AG10803 (cell line): ENCODE measurements at regions not wholly inside any gene's neighbourhood (a gene's known extent, or its start where the extent isn't known, plus 50 kb on each side); places are given as distances from the start of the nearest gene placed in this dataset.

Experiments
- DNase-seq: peaks from one replicate; pipeline ENCODE4 v3.0.0; 2010; ENCODE audit warnings: low read depth
- H3K4me3 ChIP-seq: 2 replicates; pipeline ENCODE4 v1.5.1; 2011; ENCODE audit warnings: mild to moderate bottlenecking, low read length, control low read depth
- TF ChIP-seq, protein P1 (sequence below): conservative IDR thresholded peaks from 2 replicates; pipeline ENCODE4 v1.5.1; 2011; ENCODE audit warnings: mild to moderate bottlenecking, low read length, control low read depth, inconsistent platforms

DNA sequence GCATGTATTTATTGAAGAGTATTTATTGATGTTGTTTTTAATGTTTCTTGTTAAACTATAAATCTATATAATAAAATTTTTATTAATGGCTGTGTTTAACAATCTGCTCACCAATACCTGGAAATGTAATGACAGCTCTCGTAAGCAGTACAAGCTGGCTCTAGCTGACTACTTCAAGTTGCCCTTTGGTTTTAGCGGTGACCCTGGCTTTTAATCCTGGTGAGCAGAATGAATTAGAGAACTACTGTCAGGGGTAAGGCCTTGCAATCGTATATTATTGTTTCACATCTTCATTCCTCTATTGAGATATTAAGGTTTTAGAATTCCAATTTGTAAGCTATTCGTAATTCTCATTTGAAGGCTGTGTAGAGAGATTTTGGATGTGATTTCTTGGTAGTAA, 372.2 kb downstream of the METTL15 start:
- TF ChIP-seq, protein P1, sequence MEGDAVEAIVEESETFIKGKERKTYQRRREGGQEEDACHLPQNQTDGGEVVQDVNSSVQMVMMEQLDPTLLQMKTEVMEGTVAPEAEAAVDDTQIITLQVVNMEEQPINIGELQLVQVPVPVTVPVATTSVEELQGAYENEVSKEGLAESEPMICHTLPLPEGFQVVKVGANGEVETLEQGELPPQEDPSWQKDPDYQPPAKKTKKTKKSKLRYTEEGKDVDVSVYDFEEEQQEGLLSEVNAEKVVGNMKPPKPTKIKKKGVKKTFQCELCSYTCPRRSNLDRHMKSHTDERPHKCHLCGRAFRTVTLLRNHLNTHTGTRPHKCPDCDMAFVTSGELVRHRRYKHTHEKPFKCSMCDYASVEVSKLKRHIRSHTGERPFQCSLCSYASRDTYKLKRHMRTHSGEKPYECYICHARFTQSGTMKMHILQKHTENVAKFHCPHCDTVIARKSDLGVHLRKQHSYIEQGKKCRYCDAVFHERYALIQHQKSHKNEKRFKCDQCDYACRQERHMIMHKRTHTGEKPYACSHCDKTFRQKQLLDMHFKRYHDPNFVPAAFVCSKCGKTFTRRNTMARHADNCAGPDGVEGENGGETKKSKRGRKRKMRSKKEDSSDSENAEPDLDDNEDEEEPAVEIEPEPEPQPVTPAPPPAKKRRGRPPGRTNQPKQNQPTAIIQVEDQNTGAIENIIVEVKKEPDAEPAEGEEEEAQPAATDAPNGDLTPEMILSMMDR = no peak
- DNase-seq = no peak
- no peak overlapping the region for H3K4me3 ChIP-seq

DNA sequence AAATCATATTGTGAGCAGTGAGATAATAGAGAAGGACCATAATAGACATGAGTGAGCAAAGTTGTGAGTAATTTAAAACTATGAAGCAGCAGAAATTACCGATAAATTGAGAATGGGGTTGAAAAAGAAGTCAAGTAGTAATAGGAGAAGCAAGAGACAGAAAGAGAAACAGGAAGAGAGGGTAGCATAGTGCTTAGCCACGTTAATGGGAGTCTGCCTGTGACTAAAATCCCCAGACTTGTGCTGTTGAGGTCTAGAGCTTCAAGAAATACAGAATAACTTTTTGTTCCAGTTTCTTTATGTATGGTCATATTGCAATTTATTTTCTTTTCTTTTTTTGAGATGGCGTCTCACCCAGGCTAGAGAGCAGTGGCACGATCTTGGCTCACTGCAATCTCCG, 368.7 kb downstream of the METTL15 start:
- DNase-seq = no peak
- TF ChIP-seq, protein P1 = no peak
- no peak overlapping the region for H3K4me3 ChIP-seq

DNA sequence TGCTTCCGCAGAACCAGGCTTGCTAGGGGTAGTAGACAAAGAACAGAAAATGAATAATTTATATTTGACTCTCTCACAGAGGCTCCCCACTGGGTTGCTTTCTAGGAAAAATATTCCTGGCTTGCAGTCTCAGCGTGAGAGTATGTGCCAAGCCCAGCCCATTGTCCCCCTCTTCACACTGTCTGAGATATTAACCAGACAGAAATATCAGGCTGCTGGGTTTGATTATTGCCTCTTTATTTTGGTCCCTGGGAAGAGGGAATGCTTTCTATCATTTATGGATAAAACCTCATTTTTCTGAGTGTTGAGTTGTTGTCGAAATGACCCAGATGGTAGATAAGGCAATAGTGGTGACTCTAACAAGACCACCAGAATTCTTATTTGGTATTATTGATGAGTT, 367.9 kb downstream of the METTL15 start:
- TF ChIP-seq, protein P1 = no peak
- DNase-seq = no peak
- no peak overlapping the region for H3K4me3 ChIP-seq

DNA sequence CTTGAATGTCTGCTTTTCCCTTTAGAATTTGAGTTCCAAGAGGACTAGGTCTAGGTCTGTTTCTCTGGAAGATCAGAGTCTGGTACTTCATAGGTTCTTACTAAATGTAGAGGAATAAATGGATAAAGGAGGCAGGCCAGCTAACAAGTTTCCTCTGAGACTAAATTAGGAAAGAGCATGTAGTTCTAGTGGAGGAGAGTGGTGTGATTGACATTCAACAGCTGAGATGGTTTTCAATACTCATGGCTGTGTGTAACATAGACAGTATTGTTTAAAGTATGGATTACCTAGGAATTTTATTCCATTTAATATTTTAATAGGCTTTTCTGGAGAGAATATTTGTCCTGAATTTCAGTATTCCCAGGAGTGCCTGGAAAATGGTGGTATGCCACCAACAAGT, 364.7 kb downstream of the METTL15 start:
- no peak overlapping the region for H3K4me3 ChIP-seq
- DNase-seq = no peak
- TF ChIP-seq, protein P1 = no peak

DNA sequence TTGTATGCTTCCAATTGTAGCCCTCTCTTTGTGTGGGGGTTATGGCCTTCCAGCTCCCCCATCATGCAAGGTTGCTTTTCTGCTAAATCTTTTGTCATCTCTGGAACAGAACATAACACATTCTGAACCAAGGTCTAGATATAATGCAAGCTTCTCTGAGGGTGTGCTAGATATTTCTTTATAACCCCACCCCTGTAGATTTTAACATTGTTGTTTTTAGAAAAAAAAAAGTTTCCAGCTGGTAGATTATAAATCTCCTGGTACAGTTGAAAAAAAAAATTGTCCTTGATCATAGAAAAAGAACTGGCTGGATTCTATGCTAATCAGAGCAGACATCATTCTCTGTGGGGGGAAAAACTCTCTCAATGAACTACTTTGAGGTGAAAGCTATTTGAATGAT, 363.3 kb downstream of the METTL15 start:
- no peak overlapping the region for H3K4me3 ChIP-seq
- no peak for DNase-seq
- TF ChIP-seq, protein P1 = no peak

DNA sequence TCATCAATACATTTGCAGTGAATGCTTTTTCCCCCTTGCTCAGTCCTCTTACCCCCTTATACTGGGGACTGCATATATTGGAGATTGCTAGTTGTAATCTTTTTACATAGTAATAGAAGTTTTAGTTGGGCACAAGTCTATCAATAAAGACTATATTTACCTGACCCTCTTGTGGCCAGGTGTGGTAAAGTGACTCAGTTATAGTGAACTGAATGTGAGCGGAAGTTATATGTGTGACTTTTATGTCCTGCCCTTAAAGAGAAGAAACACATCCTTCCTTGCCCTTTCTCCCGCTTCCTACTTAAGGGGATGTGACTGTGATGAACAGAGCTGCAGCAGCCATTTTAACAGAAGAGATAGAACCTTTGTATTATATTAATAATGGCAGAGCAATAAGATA, 362.0 kb downstream of the METTL15 start:
- no peak overlapping the region for H3K4me3 ChIP-seq
- DNase-seq = no peak
- TF ChIP-seq, protein P1 = no peak

DNA sequence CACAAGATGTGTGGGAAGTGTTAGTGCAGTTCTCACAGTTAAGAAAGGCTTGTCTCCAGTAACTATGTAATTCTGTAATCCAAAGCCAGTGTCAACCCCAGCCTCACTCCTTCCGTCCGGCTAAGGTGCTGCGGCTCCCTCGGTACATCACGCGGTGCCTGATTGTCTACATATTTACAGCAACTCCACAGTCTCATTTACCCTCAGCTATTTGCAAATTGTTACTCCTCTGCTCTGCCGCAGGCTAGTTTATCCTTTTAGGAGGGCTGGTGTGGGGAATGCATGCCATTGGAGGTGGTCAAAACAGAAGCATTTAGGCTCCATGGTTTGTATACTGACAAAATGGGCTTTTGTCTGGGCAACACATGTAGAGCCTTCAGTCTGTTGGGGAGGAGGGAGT, 358.3 kb downstream of the METTL15 start:
- DNase-seq = no peak
- TF ChIP-seq, protein P1 = no peak

More for the DNA sequence above, 358.3 kb downstream of the METTL15 start:
- H3K4me3 ChIP-seq = no peak overlapping the region
